AG10803 (cell line): ENCODE measurements at regions not wholly inside any gene's neighbourhood (a gene's known extent, or its start where the extent isn't known, plus 50 kb on each side); places are given as distances from the start of the nearest gene placed in this dataset.

Experiments used
- DNase-seq: peaks from one replicate; pipeline ENCODE4 v3.0.0; 2010; ENCODE audit warnings: low read depth
- H3K4me3 ChIP-seq: 2 replicates; pipeline ENCODE4 v1.5.1; 2011; ENCODE audit warnings: mild to moderate bottlenecking, low read length, control low read depth
- TF ChIP-seq, protein P1 (sequence below): conservative IDR thresholded peaks from 2 replicates; pipeline ENCODE4 v1.5.1; 2011; ENCODE audit warnings: mild to moderate bottlenecking, low read length, control low read depth, inconsistent platforms

DNA sequence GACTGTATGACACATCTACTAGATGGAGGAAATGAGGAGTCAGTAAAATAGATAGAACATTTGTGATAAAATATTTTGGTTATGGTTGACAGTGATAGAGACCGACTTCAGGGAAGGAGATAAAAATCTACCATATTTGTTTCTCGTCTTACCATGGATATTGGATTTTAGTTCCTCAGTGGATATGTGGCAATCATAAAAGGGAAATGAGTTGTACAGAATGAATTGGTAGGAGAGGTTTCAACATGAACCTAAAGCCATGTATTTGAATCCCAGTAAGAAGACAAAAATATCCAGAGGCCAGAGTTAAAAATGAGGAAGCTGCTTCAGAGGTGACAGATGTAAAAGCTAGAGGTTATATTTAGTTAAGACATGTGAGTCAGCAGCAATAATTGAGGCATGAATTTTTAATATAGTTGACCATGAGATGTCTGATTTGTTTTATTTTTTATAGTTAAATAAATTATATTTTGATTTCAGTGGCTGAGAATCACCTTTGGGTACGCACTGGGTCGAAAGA is 480.4 kb upstream of the TUSC1 start:
- no peak for DNase-seq
- TF ChIP-seq, protein P1, sequence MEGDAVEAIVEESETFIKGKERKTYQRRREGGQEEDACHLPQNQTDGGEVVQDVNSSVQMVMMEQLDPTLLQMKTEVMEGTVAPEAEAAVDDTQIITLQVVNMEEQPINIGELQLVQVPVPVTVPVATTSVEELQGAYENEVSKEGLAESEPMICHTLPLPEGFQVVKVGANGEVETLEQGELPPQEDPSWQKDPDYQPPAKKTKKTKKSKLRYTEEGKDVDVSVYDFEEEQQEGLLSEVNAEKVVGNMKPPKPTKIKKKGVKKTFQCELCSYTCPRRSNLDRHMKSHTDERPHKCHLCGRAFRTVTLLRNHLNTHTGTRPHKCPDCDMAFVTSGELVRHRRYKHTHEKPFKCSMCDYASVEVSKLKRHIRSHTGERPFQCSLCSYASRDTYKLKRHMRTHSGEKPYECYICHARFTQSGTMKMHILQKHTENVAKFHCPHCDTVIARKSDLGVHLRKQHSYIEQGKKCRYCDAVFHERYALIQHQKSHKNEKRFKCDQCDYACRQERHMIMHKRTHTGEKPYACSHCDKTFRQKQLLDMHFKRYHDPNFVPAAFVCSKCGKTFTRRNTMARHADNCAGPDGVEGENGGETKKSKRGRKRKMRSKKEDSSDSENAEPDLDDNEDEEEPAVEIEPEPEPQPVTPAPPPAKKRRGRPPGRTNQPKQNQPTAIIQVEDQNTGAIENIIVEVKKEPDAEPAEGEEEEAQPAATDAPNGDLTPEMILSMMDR, result no peak
- no peak overlapping the region for H3K4me3 ChIP-seq

DNA sequence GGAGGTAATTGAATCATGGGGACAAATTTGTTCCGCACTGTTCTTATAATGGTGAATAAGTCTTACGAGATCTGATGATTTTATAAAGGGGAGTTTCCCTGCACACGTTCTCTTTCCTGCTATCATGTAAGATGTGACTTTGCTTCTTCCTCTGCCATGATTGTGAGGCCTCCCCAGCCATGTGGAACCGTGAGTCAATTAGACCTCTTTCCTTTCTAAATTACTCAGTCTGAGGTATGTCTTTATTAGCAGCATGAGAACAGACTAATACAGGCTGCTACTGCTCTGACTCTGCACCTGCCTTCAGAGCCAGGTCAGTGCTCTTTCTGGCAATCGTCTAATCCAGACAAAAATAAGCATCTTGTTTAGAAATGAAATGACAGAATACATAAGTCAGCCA is 479.2 kb upstream of the TUSC1 start:
- no peak overlapping the region for H3K4me3 ChIP-seq
- TF ChIP-seq, protein P1, result no peak
- DNase-seq, result no peak

DNA sequence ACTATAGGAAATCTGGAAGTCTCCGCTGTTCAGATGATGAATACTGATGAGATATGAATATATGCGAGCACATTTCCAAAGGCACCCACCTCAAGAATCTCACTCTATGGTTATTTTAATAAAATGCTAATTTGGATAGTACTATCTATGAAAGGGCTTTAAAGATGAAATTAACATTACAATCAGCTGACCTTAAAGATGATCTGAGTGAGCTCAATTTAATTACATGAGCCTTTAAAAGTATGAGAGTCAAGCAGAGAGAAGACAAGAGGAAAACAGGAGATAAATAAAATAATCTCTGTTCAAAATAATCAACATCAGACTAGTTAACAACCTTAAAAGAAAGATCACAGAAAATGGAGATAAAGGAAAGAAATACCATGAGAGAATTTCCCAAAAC is 474.1 kb upstream of the TUSC1 start:
- no peak overlapping the region for H3K4me3 ChIP-seq
- TF ChIP-seq, protein P1, result no peak
- DNase-seq, result no peak

DNA sequence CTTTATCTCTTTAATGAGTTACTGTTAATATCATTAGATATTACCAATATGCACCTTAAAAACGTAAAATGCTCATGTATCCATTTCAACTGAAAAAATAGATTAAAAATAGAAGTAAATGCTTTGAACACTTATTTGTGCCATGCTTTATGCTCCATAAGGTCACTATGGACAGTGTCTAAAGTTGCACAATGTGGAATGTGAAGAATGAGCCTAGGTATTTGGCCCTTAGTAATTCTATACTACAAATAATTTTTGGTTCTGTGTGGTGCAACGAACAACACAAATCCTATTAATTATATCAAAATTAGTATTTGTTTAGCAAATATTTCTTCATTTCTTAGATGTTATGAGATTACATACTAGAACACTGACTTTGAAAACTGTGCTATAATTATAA is 469.9 kb upstream of the TUSC1 start:
- DNase-seq, result no peak
- TF ChIP-seq, protein P1, result no peak
- no peak overlapping the region for H3K4me3 ChIP-seq

DNA sequence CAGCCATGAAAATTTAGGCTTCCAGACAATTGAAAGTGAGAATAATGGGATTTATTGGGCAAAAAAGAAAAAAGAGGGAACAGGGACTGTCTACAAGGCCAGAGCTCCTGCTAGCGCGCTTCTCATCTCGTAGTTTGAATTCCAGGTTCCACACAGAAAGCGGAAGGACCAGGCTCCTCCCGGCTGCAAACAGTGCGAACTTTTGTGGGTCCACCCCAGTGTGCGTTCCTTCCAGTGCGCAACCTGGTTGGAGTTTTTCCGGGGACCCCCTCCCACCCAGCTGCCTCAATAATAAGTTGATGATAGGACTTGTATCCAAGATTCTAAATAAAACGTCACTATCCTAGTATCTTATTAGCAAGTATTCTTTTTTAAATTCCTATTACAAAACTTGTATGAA is 467.7 kb upstream of the TUSC1 start:
- no peak overlapping the region for H3K4me3 ChIP-seq
- TF ChIP-seq, protein P1, result no peak
- DNase-seq, result no peak

DNA sequence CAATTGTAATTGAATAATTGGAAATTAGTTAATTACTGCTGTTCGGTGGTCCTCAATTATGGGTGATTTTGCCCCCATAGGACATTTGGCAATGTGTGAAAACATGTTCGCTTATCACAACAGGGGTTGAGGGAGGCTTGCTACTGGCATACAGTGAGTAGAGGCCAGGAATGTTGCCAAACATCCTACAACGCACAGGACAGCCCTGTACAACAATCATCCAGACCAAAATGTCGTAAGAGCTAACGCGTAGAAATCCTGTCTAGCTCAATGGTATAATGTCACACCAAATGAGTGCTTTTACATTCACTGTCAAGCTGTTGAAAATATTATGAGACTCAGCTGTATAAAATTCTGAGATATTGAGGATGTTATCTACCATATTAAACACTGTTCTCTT is 464.4 kb upstream of the TUSC1 start:
- TF ChIP-seq, protein P1, result no peak
- DNase-seq, result no peak
- no peak overlapping the region for H3K4me3 ChIP-seq

DNA sequence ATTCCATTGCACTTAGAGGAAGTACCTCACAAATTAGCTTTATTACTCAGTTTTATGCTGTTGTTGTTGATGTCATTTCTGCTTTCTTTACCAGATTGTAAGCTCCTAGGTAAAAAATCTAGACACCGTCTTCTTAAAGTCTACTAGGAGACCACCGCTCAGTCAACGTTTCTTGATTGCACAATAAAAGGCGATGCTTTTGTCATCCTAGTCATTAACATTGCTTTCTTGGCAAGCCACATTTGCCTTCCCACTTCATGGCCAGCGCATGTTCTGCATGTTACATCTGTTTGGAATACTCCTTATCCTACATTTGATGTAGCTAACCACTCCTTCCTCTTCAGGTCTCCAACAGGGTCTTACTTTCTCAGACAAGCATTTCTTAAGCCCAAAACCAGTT is 464.0 kb upstream of the TUSC1 start:
- H3K4me3 ChIP-seq, result no peak overlapping the region
- TF ChIP-seq, protein P1, result no peak
- DNase-seq, result no peak
